H9 (cell line): ENCODE measurements at regions not wholly inside any gene's neighbourhood (a gene's known extent, or its start where the extent isn't known, plus 50 kb on each side); places are given as distances from the start of the nearest gene placed in this dataset.

Source experiments
- DNase-seq: peaks from one replicate; pipeline ENCODE4 v3.0.0-alpha.2; 2017
- H2AFZ ChIP-seq: one replicate; pipeline ENCODE4 v1.6.1; 2013; ENCODE audit warnings: mild to moderate bottlenecking, low read length, control low read depth, moderate library complexity
- H2AK5ac ChIP-seq: 2 replicates; pipeline ENCODE4 v1.6.1; 2013; ENCODE audit warnings: low read length, control low read depth, mixed read lengths; ENCODE audit not compliant: insufficient read length
- H2BK120ac ChIP-seq: one replicate; pipeline ENCODE4 v1.6.1; 2013; ENCODE audit warnings: low read depth, mild to moderate bottlenecking, low read length, control low read depth, inconsistent platforms; ENCODE audit not compliant: poor library complexity, severe bottlenecking
- H2BK12ac ChIP-seq: 2 replicates; pipeline ENCODE4 v1.6.1; 2013; ENCODE audit warnings: low read length, control low read depth, mixed read lengths, low read depth; ENCODE audit not compliant: insufficient read length
- H2BK15ac ChIP-seq: 2 replicates; pipeline ENCODE4 v1.6.1; 2013; ENCODE audit warnings: low read depth, low read length, control low read depth
- H2BK20ac ChIP-seq: one replicate; pipeline ENCODE4 v1.6.1; 2013; ENCODE audit warnings: low read depth, mild to moderate bottlenecking, low read length, control low read depth, inconsistent platforms; ENCODE audit not compliant: poor library complexity, severe bottlenecking
- H2BK5ac ChIP-seq: 2 replicates; pipeline ENCODE4 v1.6.1; 2013; ENCODE audit warnings: low read length, control low read depth, mixed read lengths; ENCODE audit not compliant: insufficient read length
- H3K14ac ChIP-seq: 2 replicates; pipeline ENCODE4 v1.6.1; 2013; ENCODE audit warnings: low read length, control low read depth; ENCODE audit not compliant: insufficient read depth
- H3K18ac ChIP-seq: 2 replicates; pipeline ENCODE4 v1.6.1; 2013; ENCODE audit warnings: low read depth, mild to moderate bottlenecking, mixed read lengths, low read length, control low read depth; ENCODE audit not compliant: insufficient read length
- H3K23ac ChIP-seq: 2 replicates; pipeline ENCODE4 v1.6.1; 2013; ENCODE audit warnings: low read length, control low read depth, mixed read lengths, low read depth; ENCODE audit not compliant: insufficient read length
- H3K23me2 ChIP-seq: 2 replicates; pipeline ENCODE4 v1.6.1; 2013; ENCODE audit warnings: low read depth, mild to moderate bottlenecking, mixed read lengths, low read length, control low read depth; ENCODE audit not compliant: insufficient read length, poor library complexity, severe bottlenecking
- H3K27ac ChIP-seq: 2 replicates; pipeline ENCODE4 v1.5.1; 2013; ENCODE audit warnings: low read length, control low read depth, mixed read lengths, low read depth; ENCODE audit not compliant: insufficient read length
- H3K27me3 ChIP-seq: 2 replicates; pipeline ENCODE4 v1.6.1; 2013; ENCODE audit warnings: low read length, control low read depth, inconsistent platforms; ENCODE audit not compliant: insufficient read depth
- H3K4ac ChIP-seq: 2 replicates; pipeline ENCODE4 v1.6.1; 2013; ENCODE audit warnings: low read depth, mild to moderate bottlenecking, control low read depth, inconsistent platforms, low read length, moderate library complexity
- H3K4me1 ChIP-seq: 2 replicates; pipeline ENCODE4 v1.6.1; 2013; ENCODE audit warnings: low read length, control low read depth, inconsistent platforms; ENCODE audit not compliant: insufficient read depth
- H3K4me2 ChIP-seq: 2 replicates; pipeline ENCODE4 v1.6.1; 2013; ENCODE audit warnings: low read length, control low read depth, mixed read lengths; ENCODE audit not compliant: insufficient read length, insufficient read depth
- H3K56ac ChIP-seq: 2 replicates; pipeline ENCODE4 v1.6.1; 2013; ENCODE audit warnings: low read depth, mild to moderate bottlenecking, mixed read lengths, low read length, control low read depth; ENCODE audit not compliant: insufficient read length
- H3K79me1 ChIP-seq: 2 replicates; pipeline ENCODE4 v1.6.1; 2013; ENCODE audit warnings: low read depth, mild to moderate bottlenecking, moderate library complexity, low read length, control low read depth, inconsistent platforms; ENCODE audit not compliant: insufficient read depth, poor library complexity, severe bottlenecking
- H3K79me2 ChIP-seq: 2 replicates; pipeline ENCODE4 v1.6.1; 2013; ENCODE audit warnings: low read length, control low read depth, inconsistent platforms; ENCODE audit not compliant: insufficient read depth
- H3K9ac ChIP-seq: 2 replicates; pipeline ENCODE4 v1.6.1; 2013; ENCODE audit warnings: low read length, control low read depth, mixed read lengths; ENCODE audit not compliant: insufficient read length; ENCODE audit errors: extremely low read depth
- H3K9me3 ChIP-seq: one replicate; pipeline ENCODE4 v1.6.1; 2013; ENCODE audit warnings: low read depth, low read length, inconsistent platforms; ENCODE audit not compliant: control insufficient read depth
- H3T11ph ChIP-seq: one replicate; pipeline ENCODE4 v1.6.1; 2013; ENCODE audit warnings: mild to moderate bottlenecking, low read length, control low read depth, inconsistent platforms
- H4K20me1 ChIP-seq: one replicate; pipeline ENCODE4 v1.6.1; 2013; ENCODE audit not compliant: control insufficient read depth, insufficient read length, insufficient read depth
- H4K5ac ChIP-seq: 2 replicates; pipeline ENCODE4 v1.6.1; 2013; ENCODE audit warnings: low read depth, mild to moderate bottlenecking, mixed read lengths, low read length, control low read depth; ENCODE audit not compliant: insufficient read length
- H4K8ac ChIP-seq: replicated peaks from 2 replicates; pipeline ENCODE4 v1.6.1; 2013; ENCODE audit warnings: low read length, control low read depth, mixed read lengths, low read depth; ENCODE audit not compliant: insufficient read length
- H4K91ac ChIP-seq: 2 replicates; pipeline ENCODE4 v1.6.1; 2013; ENCODE audit warnings: low read depth, mild to moderate bottlenecking, moderate library complexity, mixed read lengths, low read length, control low read depth; ENCODE audit not compliant: insufficient read length
- H3K27ac Mint-ChIP-seq, 3 experiments: 2 replicates in 2 of 3; 3 replicates in 1 of 3; pipeline ENCODE4 v1.8.0; 2020 to 2021; ENCODE audit warnings: mixed read lengths in 3 of 3, mild to moderate bottlenecking in 1 of 3, moderate library complexity in 1 of 3
- H3K27me3 Mint-ChIP-seq: 2 replicates; pipeline ENCODE4 v1.8.0; 2021; ENCODE audit warnings: low read depth, mild to moderate bottlenecking, moderate library complexity, mixed read lengths
- H3K36me3 Mint-ChIP-seq, 3 experiments: 2 replicates in 2 of 3; 3 replicates in 1 of 3; pipeline ENCODE4 v1.8.0; 2020 to 2021; ENCODE audit warnings: low read depth in 3 of 3, mixed read lengths in 3 of 3; ENCODE audit not compliant: insufficient read depth in 1 of 3
- H3K4me1 Mint-ChIP-seq, 2 experiments: 2 replicates each; pipeline ENCODE4 v1.8.0; 2020; ENCODE audit warnings: mixed read lengths in 2 of 2
- H3K4me3 Mint-ChIP-seq, 2 experiments: 2 replicates in 1 of 2; 3 replicates in 1 of 2; pipeline ENCODE4 v1.8.0; 2020 to 2021; ENCODE audit warnings: mild to moderate bottlenecking in 2 of 2, mixed read lengths in 2 of 2, moderate library complexity in 1 of 2
- H3K9me3 Mint-ChIP-seq, 2 experiments: 2 replicates in 1 of 2; 3 replicates in 1 of 2; pipeline ENCODE4 v1.8.0; 2020; ENCODE audit warnings: mild to moderate bottlenecking in 2 of 2, mixed read lengths in 2 of 2, moderate library complexity in 1 of 2
- WGBS: extraction: QIAGEN DNeasy Blood & Tissue Kit; methylation state at CpG from one replicate; pipeline ENCODE4 v1.1.7; 2013; ENCODE audit warnings: missing lambda C conversion rate, low lambda C conversion rate, mixed read lengths; ENCODE audit not compliant: insufficient read length; ENCODE audit errors: extremely low coverage; 5-methylcytosine and 5-hydroxymethylcytosine counted together
- TF ChIP-seq, protein P1 (sequence below): fragments of 200-600 bp; sonication (generic); conservative IDR thresholded peaks from 3 replicates; pipeline ENCODE4 v1.8.0; 2021; ENCODE audit warnings: antibody characterized with exemption, mild to moderate bottlenecking

- Histone ChIP-seq H4K91ac (no peak overlapping the region), H3K4ac (no peak overlapping the region), H2AFZ (no peak overlapping the region), H3K79me1 (no peaks in the 10 kb centered on the region), H2BK120ac (no peak overlapping the region), H3K4me2 (no peak overlapping the region), H4K8ac (no peak overlapping the region), H2AK5ac (no peak overlapping the region), H2BK12ac (no peak overlapping the region), H4K5ac (no peak overlapping the region), H3K4me1 (no peaks in the 10 kb centered on the region), H3K23me2 (no peaks in the 10 kb centered on the region), H3K9ac (no peak overlapping the region), H3T11ph (no peak overlapping the region), H2BK15ac (no peak overlapping the region), H3K56ac (no peak overlapping the region), H3K27me3 (no peaks in the 10 kb centered on the region), H2BK20ac (no peak overlapping the region), H3K9me3 (no peaks in the 10 kb centered on the region), H3K14ac (no peak overlapping the region), H2BK5ac (no peak overlapping the region), H4K20me1 (no peaks in the 10 kb centered on the region), H3K27ac (no peak overlapping the region), H3K79me2 (no peaks in the 10 kb centered on the region), H3K23ac (no peak overlapping the region), H3K18ac (no peak overlapping the region)
- Mint-ChIP-seq H3K27me3 (no peaks in the 10 kb centered on the region), H3K36me3 (no peaks in the 10 kb centered on the region), H3K27ac (no peak overlapping the region), H3K4me3 (no peak overlapping the region), H3K9me3 (no peaks in the 10 kb centered on the region), H3K4me1 (no peaks in the 10 kb centered on the region)
- no CpG with 5 or more reads among the region's 1 CpG for WGBS
- TF ChIP-seq, protein P1, sequence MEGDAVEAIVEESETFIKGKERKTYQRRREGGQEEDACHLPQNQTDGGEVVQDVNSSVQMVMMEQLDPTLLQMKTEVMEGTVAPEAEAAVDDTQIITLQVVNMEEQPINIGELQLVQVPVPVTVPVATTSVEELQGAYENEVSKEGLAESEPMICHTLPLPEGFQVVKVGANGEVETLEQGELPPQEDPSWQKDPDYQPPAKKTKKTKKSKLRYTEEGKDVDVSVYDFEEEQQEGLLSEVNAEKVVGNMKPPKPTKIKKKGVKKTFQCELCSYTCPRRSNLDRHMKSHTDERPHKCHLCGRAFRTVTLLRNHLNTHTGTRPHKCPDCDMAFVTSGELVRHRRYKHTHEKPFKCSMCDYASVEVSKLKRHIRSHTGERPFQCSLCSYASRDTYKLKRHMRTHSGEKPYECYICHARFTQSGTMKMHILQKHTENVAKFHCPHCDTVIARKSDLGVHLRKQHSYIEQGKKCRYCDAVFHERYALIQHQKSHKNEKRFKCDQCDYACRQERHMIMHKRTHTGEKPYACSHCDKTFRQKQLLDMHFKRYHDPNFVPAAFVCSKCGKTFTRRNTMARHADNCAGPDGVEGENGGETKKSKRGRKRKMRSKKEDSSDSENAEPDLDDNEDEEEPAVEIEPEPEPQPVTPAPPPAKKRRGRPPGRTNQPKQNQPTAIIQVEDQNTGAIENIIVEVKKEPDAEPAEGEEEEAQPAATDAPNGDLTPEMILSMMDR = no peak
- DNase-seq = no peak
Measured at GRCh38 chr2:181290182-181290581, 167.0 kb upstream of the ITGA4 start.
